HTR-8/SVneo (cell line): ENCODE measurements at regions not wholly inside any gene's neighbourhood (a gene's known extent, or its start where the extent isn't known, plus 50 kb on each side); places are given as distances from the start of the nearest gene placed in this dataset.
"Not testable (repeated sequence)": the region's sequence is repeated elsewhere in the genome, so short reads cannot be mapped to it uniquely, and the experiment has no call there.

Experiments
- DNase-seq: peaks from one replicate; pipeline ENCODE4 v3.0.0; 2011; ENCODE audit warnings: low spot score, mixed read lengths; ENCODE audit not compliant: insufficient read length
- FAIRE-seq: peaks from 2 replicates; lab custom pipeline; 2011; peaks lifted over from hg19 to GRCh38; lab: Jason Lieb, UNC

- DNase-seq (no peak), FAIRE-seq (no peak)
These were observed 603.8 kb downstream of the IQCM start for GRCh38 chr4:149211876-149212275.

- DNase-seq = peak; percentile 3
- no peak for FAIRE-seq
These were observed 612.2 kb downstream of the IQCM start for GRCh38 chr4:149203256-149204001.

GRCh38 chr4:149202117-149202516, 613.5 kb downstream of the IQCM start:
- FAIRE-seq (no peak), DNase-seq (no peak)

GRCh38 chr4:149199594-149199993, 616.0 kb downstream of the IQCM start:
- FAIRE-seq = no peak
- DNase-seq = no peak

- FAIRE-seq = no peak
- DNase-seq = no peak
These were observed 621.6 kb downstream of the IQCM start for GRCh38 chr4:149194061-149194460.

GRCh38 chr4:149187726-149188125, 627.9 kb downstream of the IQCM start:
- DNase-seq (no peak), FAIRE-seq (no peak)

- no peak for FAIRE-seq
- DNase-seq = no peak
These were observed 632.0 kb downstream of the IQCM start for GRCh38 chr4:149183638-149184037.

- not testable (repeated sequence) for FAIRE-seq
These were observed 634.2 kb downstream of the IQCM start for GRCh38 chr4:149181459-149181858.

GRCh38 chr4:149176039-149176438, 639.6 kb downstream of the IQCM start:
- no peak for DNase-seq
- no peak for FAIRE-seq

More at GRCh38 chr4:149181459-149181858, 634.2 kb downstream of the IQCM start:
- DNase-seq = not testable (repeated sequence)

- FAIRE-seq = no peak
- DNase-seq = no peak
These were observed 640.1 kb downstream of the IQCM start for GRCh38 chr4:149175549-149175948.

GRCh38 chr4:149173241-149174013, 642.2 kb downstream of the IQCM start:
- DNase-seq (no peak), FAIRE-seq (no peak)

- no peak for FAIRE-seq
- DNase-seq = no peak
These were observed 647.0 kb downstream of the IQCM start for GRCh38 chr4:149168645-149169044.

- DNase-seq (no peak), FAIRE-seq (no peak)
These were observed 648.8 kb downstream of the IQCM start for GRCh38 chr4:149166876-149167275.

- no peak for DNase-seq
- no peak for FAIRE-seq
These were observed 649.3 kb downstream of the IQCM start for GRCh38 chr4:149166365-149166764.

GRCh38 chr4:149164282-149164681, 651.4 kb downstream of the IQCM start:
- FAIRE-seq (peak; percentile 57), DNase-seq (peak; percentile 25)

GRCh38 chr4:149161247-149161646, 654.4 kb downstream of the IQCM start:
- DNase-seq (no peak), FAIRE-seq (no peak)

GRCh38 chr4:149160370-149160769, 655.3 kb downstream of the IQCM start:
- FAIRE-seq (no peak), DNase-seq (no peak)

GRCh38 chr4:149158817-149159216, 656.8 kb downstream of the IQCM start:
- DNase-seq = no peak
- no peak for FAIRE-seq

GRCh38 chr4:149145803-149146202, 669.8 kb downstream of the IQCM start:
- DNase-seq = no peak
- peak; percentile 68 for FAIRE-seq

GRCh38 chr4:149144060-149144459, 671.6 kb downstream of the IQCM start:
- FAIRE-seq = no peak
- DNase-seq = no peak

- no peak for FAIRE-seq
- DNase-seq = no peak
These were observed 674.3 kb downstream of the IQCM start for GRCh38 chr4:149141391-149141790.
